Neuronal stem cell (in vitro differentiated cells): ENCODE measurements at regions not wholly inside any gene's neighbourhood (a gene's known extent, or its start where the extent isn't known, plus 50 kb on each side); places are given as distances from the start of the nearest gene placed in this dataset.

Source experiments
- DNase-seq: peaks from one replicate; pipeline ENCODE4 v3.0.0-alpha.2; 2013; ENCODE audit warnings: low spot score
- H2AFZ ChIP-seq: one replicate; pipeline ENCODE4 v1.6.1; 2013; ENCODE audit warnings: mild to moderate bottlenecking, low read length, inconsistent platforms
- H2AK5ac ChIP-seq: 2 replicates; pipeline ENCODE4 v1.6.1; 2013; ENCODE audit warnings: low read depth, mild to moderate bottlenecking, inconsistent platforms, low read length, moderate library complexity, mixed read lengths
- H2BK120ac ChIP-seq: 2 replicates; pipeline ENCODE4 v1.6.1; 2013; ENCODE audit warnings: low read depth, mild to moderate bottlenecking, inconsistent platforms, low read length, moderate library complexity, mixed read lengths
- H2BK12ac ChIP-seq: one replicate; pipeline ENCODE4 v1.6.1; 2013; ENCODE audit warnings: low read length, inconsistent platforms
- H2BK15ac ChIP-seq: 2 replicates; pipeline ENCODE4 v1.6.1; 2013; ENCODE audit warnings: mild to moderate bottlenecking, low read length, inconsistent platforms, mixed read lengths
- H2BK5ac ChIP-seq: one replicate; pipeline ENCODE4 v1.6.1; 2013; ENCODE audit warnings: inconsistent platforms, mild to moderate bottlenecking, low read length, moderate library complexity
- H3K14ac ChIP-seq: one replicate; pipeline ENCODE4 v1.6.1; 2013; ENCODE audit warnings: low read length, inconsistent platforms
- H3K18ac ChIP-seq: 2 replicates; pipeline ENCODE4 v1.6.1; 2013; ENCODE audit warnings: low read length, inconsistent platforms
- H3K23ac ChIP-seq: 2 replicates; pipeline ENCODE4 v1.6.1; 2013; ENCODE audit warnings: low read depth, mild to moderate bottlenecking, mixed read lengths, low read length, inconsistent platforms; ENCODE audit not compliant: poor library complexity
- H3K27ac ChIP-seq: replicated peaks from 3 replicates; pipeline ENCODE4 v1.5.1; 2013; ENCODE audit warnings: low read length, inconsistent platforms
- H3K27me3 ChIP-seq, 3 experiments: 2 replicates each; pipeline ENCODE4 v1.6.1; 2013; ENCODE audit warnings: low read length in 3 of 3, mild to moderate bottlenecking in 2 of 3, inconsistent platforms in 1 of 3, low read depth in 1 of 3, mixed read lengths in 1 of 3, moderate library complexity in 1 of 3; ENCODE audit not compliant: control insufficient read depth in 3 of 3, insufficient read depth in 3 of 3
- H3K36me3 ChIP-seq, 2 donors: replicated peaks in 1 of 2; 2 replicates each; pipeline ENCODE4 v1.6.1; 2013; ENCODE audit warnings: low read length in 2 of 2; ENCODE audit not compliant: control insufficient read depth in 2 of 2, insufficient read depth in 2 of 2
- H3K4ac ChIP-seq: 2 replicates; pipeline ENCODE4 v1.6.1; 2013; ENCODE audit warnings: inconsistent platforms, mild to moderate bottlenecking, low read length, moderate library complexity
- H3K4me1 ChIP-seq, 2 donors: 1 replicate in 1 of 2; 2 replicates in 1 of 2; pipeline ENCODE4 v1.6.1; 2013; ENCODE audit warnings: low read length in 2 of 2, low read depth in 1 of 2; ENCODE audit not compliant: control insufficient read depth in 2 of 2, insufficient read depth in 1 of 2
- H3K4me2 ChIP-seq: one replicate; pipeline ENCODE4 v1.6.1; 2013; ENCODE audit warnings: mild to moderate bottlenecking, low read length, inconsistent platforms; ENCODE audit not compliant: insufficient read depth, poor library complexity, severe bottlenecking
- H3K4me3 ChIP-seq, 2 donors: 2 replicates each; pipeline ENCODE4 v1.5.1; 2013; ENCODE audit warnings: low read length in 2 of 2, mild to moderate bottlenecking in 2 of 2, inconsistent platforms in 1 of 2, moderate library complexity in 1 of 2
- H3K79me1 ChIP-seq: one replicate; pipeline ENCODE4 v1.6.1; 2013; ENCODE audit warnings: low read depth, mild to moderate bottlenecking, inconsistent platforms, low read length, moderate library complexity
- H3K9ac ChIP-seq: one replicate; pipeline ENCODE4 v1.6.1; 2013; ENCODE audit warnings: mild to moderate bottlenecking, low read depth, low read length, inconsistent platforms; ENCODE audit not compliant: poor library complexity
- H3K9me3 ChIP-seq, 2 donors: replicated peaks in 1 of 2; 2 replicates each; pipeline versions ENCODE3 to v1.6.1; 2013; ENCODE audit warnings: low read length in 2 of 2, mild to moderate bottlenecking in 2 of 2, inconsistent platforms in 1 of 2, low read depth in 1 of 2, mixed read lengths in 1 of 2, moderate library complexity in 1 of 2; ENCODE audit not compliant: control insufficient read depth in 2 of 2, insufficient read depth in 1 of 2
- H4K8ac ChIP-seq: one replicate; pipeline ENCODE4 v1.6.1; 2013; ENCODE audit warnings: low read depth, mild to moderate bottlenecking, inconsistent platforms, low read length, moderate library complexity
- H4K91ac ChIP-seq: one replicate; pipeline ENCODE4 v1.6.1; 2013; ENCODE audit warnings: low read length, low read depth, mild to moderate bottlenecking, inconsistent platforms; ENCODE audit not compliant: poor library complexity
- WGBS, 2 donors: extraction: QIAGEN DNeasy Blood & Tissue Kit; methylation state at CpG; one replicate each; pipeline ENCODE4 v1.1.7; 2013; ENCODE audit warnings: missing lambda C conversion rate in 2 of 2, mixed read lengths in 1 of 2; ENCODE audit not compliant: insufficient read length in 2 of 2, insufficient replicate concordance in 1 of 2; ENCODE audit errors: extremely low coverage in 2 of 2; 5-methylcytosine and 5-hydroxymethylcytosine counted together

DNA sequence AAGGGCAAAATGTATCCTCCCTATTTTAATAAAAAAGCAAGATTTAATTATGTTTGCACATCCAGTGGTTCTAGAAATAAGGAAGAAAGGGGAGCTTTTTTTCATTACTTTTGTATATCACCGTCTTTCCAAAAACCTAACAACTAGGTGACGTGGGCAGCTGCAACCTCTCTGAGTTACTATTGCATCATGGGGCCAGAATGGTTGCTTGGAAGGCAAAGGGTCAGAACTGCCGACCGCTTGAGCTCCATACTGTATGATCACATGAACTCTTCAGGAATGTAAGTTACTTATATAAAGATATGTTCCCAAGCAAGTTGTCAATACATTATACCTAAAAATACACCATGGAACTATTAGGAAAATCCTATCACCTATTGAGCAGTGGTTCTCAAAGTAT is 85.6 kb upstream of the HIVEP3 start:
- Histone ChIP-seq H3K9ac (no peak overlapping the region), H4K8ac (no peak overlapping the region), H3K4me3 (no peak overlapping the region), H3K27ac (no peak overlapping the region), H3K9me3 (no peaks in the 10 kb centered on the region), H2BK15ac (no peak overlapping the region), H3K4ac (no peak overlapping the region), H4K91ac (no peak overlapping the region), H3K79me1 (no peaks in the 10 kb centered on the region), H3K4me2 (no peak overlapping the region), H2AFZ (no peak overlapping the region), H3K14ac (no peak overlapping the region), H2BK12ac (no peak overlapping the region), H2BK120ac (no peak overlapping the region), H2AK5ac (no peak overlapping the region), H3K18ac (no peak overlapping the region), H3K27me3 (peaks cover 0 to 4% (median 0%) of the 10 kb centered on the region in 3 experiments), H3K36me3 (no peaks in the 10 kb centered on the region), H3K23ac (no peak overlapping the region), H2BK5ac (no peak overlapping the region), H3K4me1 (no peaks in the 10 kb centered on the region)
- DNase-seq, result no peak
- no CpG with 5 or more reads among the region's 4 CpGs for WGBS, 2 donors

DNA sequence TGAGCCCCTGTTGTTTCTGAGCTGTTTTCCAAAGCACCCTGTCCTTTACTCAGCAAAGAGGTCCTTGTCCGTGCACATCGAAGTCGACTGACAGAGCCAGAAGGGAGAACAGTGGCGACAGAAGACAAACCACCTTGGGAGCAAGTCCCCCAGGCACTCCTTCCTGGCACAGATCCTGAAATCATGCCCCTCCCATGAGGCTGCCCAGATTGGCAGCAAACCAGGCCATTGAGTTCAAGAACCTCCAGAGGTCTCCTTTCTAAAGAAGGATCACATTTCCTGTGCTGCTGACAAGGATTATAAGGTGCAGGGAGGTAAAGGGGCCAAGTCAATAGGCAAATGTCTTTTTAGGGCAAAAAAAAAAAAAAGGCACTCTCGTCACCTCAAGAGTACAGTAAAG is 84.7 kb upstream of the HIVEP3 start:
- DNase-seq, result no peak
- H3K23ac ChIP-seq, result no peak overlapping the region
- no CpG with 5 or more reads among the region's 5 CpGs for WGBS, 2 donors

DNA sequence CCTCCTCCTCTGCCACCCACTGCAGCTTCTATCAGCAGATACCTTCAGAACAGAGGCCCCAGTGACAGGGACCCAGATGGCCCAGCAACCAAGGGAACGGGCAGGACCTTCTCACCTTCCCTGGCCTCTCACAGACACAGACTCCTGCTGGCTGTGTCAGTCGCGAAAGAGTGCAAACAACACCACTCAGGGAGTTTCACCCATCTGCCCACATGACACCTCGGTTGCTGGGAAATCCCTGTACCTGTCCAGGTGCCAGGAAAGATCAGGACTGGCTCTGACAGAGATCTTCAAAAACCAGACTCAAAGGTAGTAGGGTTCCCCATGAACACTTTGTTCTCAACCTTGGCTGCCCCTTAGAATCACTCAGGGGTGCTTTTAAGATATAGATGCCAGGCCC is 83.5 kb upstream of the HIVEP3 start:
- Histone ChIP-seq H2AFZ (no peak overlapping the region), H3K9ac (no peak overlapping the region), H2AK5ac (no peak overlapping the region), H3K27ac (no peak overlapping the region), H3K14ac (no peak overlapping the region), H4K91ac (no peak overlapping the region), H3K23ac (no peak overlapping the region), H3K27me3 (peaks cover 0 to 3% (median 0%) of the 10 kb centered on the region in 3 experiments), H3K4ac (no peak overlapping the region), H3K18ac (no peak overlapping the region), H3K4me2 (no peak overlapping the region), H2BK5ac (no peak overlapping the region), H3K4me3 (no peak overlapping the region), H3K79me1 (no peaks in the 10 kb centered on the region), H3K36me3 (no peaks in the 10 kb centered on the region), H2BK120ac (no peak overlapping the region), H3K4me1 (no peaks in the 10 kb centered on the region), H2BK15ac (no peak overlapping the region), H2BK12ac (no peak overlapping the region), H4K8ac (no peak overlapping the region), H3K9me3 (no peaks in the 10 kb centered on the region)
- no peak for DNase-seq
- WGBS, 2 donors, result no CpG with 5 or more reads among the region's 4 CpGs

More for the DNA sequence above, 84.7 kb upstream of the HIVEP3 start:
- Histone ChIP-seq H2AK5ac (no peak overlapping the region), H3K9me3 (no peaks in the 10 kb centered on the region), H3K79me1 (no peaks in the 10 kb centered on the region), H2BK15ac (no peak overlapping the region), H3K27ac (no peak overlapping the region), H3K9ac (no peak overlapping the region), H3K4me2 (no peak overlapping the region), H3K18ac (no peak overlapping the region), H3K4ac (no peak overlapping the region), H4K91ac (no peak overlapping the region), H2BK12ac (no peak overlapping the region), H3K4me1 (no peaks in the 10 kb centered on the region), H3K36me3 (no peaks in the 10 kb centered on the region), H2AFZ (no peak overlapping the region), H3K27me3 (peaks cover 0 to 4% (median 0%) of the 10 kb centered on the region in 3 experiments), H2BK120ac (no peak overlapping the region), H4K8ac (no peak overlapping the region), H3K14ac (no peak overlapping the region), H3K4me3 (no peak overlapping the region), H2BK5ac (no peak overlapping the region)

DNA sequence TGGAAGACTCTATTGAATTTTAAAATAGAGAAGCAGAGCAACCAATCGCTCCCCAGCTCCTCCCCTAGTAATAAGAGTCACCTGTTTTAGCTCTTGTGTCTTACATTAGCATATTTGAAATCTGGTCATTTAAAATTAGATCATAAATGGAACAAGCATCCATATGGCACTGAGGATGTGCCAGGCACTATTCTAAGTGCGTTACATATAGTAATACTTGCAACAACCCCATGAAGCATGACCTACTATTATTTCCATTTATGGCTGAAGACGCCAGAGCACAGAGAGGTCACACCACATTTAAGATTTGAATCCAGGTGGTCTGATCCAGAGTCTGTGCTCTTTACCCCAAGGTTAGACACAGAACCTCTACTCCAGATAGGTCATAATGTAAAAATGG is 82.0 kb upstream of the HIVEP3 start:
- H3K4me3 ChIP-seq, result no peak overlapping the region
- H2BK5ac ChIP-seq, result no peak overlapping the region
- H3K79me1 ChIP-seq, result no peaks in the 10 kb centered on the region
- H2BK120ac ChIP-seq, result no peak overlapping the region
- no peaks in the 10 kb centered on the region for H3K4me1 ChIP-seq
- no peaks in the 10 kb centered on the region for H3K27me3 ChIP-seq
- no peak overlapping the region for H2AFZ ChIP-seq
- no peaks in the 10 kb centered on the region for H3K9me3 ChIP-seq
- no peak overlapping the region for H2BK12ac ChIP-seq
- DNase-seq, result no peak
- H3K9ac ChIP-seq, result no peak overlapping the region
- no peak overlapping the region for H4K8ac ChIP-seq
- H3K27ac ChIP-seq, result no peak overlapping the region
- H3K4ac ChIP-seq, result no peak overlapping the region
- H2BK15ac ChIP-seq, result no peak overlapping the region
- H3K36me3 ChIP-seq, result no peaks in the 10 kb centered on the region
- H4K91ac ChIP-seq, result no peak overlapping the region
- no CpG with 5 or more reads among the region's 3 CpGs for WGBS, 2 donors
- H3K14ac ChIP-seq, result no peak overlapping the region
- H3K4me2 ChIP-seq, result no peak overlapping the region
- H3K23ac ChIP-seq, result no peak overlapping the region
- H3K18ac ChIP-seq, result no peak overlapping the region
- no peak overlapping the region for H2AK5ac ChIP-seq
